K562 (cell line): ENCODE measurements at regions not wholly inside any gene's neighbourhood (a gene's known extent, or its start where the extent isn't known, plus 50 kb on each side); places are given as distances from the start of the nearest gene placed in this dataset.
A peak's percentile ranks its signal among the peaks of the same experiment; 100 is the strongest.

Source experiments
- ADNP ChIP-seq: fragments of 200-800 bp; sonication (Bioruptor generic); IDR thresholded peaks from 2 replicates; pipeline ENCODE4 v1.6.1; 2016; ENCODE audit warnings: missing genetic modification characterization, missing compliant biosample characterization
- ASH1L ChIP-seq: fragments of 450-650 bp; IDR thresholded peaks from 2 replicates; pipeline ENCODE4 v1.6.1; 2018; ENCODE audit warnings: borderline replicate concordance, mild to moderate bottlenecking, low read depth; ENCODE audit not compliant: partially characterized antibody
- BDP1 ChIP-seq: IDR thresholded peaks from 3 replicates; pipeline ENCODE4 v1.6.1; 2011; ENCODE audit not compliant: insufficient read length, insufficient read depth
- DMBX1 ChIP-seq: fragments of 250-450 bp; sonication (Bioruptor Pico); IDR thresholded peaks from 2 replicates; pipeline ENCODE4 v1.8.0; 2022; ENCODE audit warnings: inconsistent platforms, mild to moderate bottlenecking, moderate library complexity, borderline replicate concordance
- KDM4B ChIP-seq, 2 experiments: fragments of 450-650 bp in 1 of 2; sonication (generic) in 1 of 2; IDR thresholded peaks; 2 replicates each; pipeline ENCODE4 v1.6.1; 2016 to 2017; ENCODE audit warnings: borderline replicate concordance in 2 of 2, antibody characterized with exemption in 1 of 2, low read depth in 1 of 2, mild to moderate bottlenecking in 1 of 2
- KLF16 ChIP-seq: IDR thresholded peaks from 2 replicates; pipeline ENCODE4 v1.6.1; 2016; ENCODE audit warnings: antibody characterized with exemption
- MAFK ChIP-seq: IDR thresholded peaks from 2 replicates; pipeline ENCODE4 v1.6.1; 2011; ENCODE audit warnings: low read length, improper control_type of control experiment
- SMAD2 ChIP-seq: fragments of 150-350 bp; IDR thresholded peaks from 2 replicates; pipeline ENCODE4 v1.6.1; 2014; ENCODE audit warnings: low read depth, mild to moderate bottlenecking, low read length
- ZKSCAN3 ChIP-seq: fragments of 250-450 bp; sonication (Bioruptor Pico); IDR thresholded peaks from 2 replicates; pipeline ENCODE4 v1.4.0; 2020
- ZNF175 ChIP-seq: fragments of 200-800 bp; sonication (Bioruptor generic); IDR thresholded peaks from 2 replicates; pipeline ENCODE4 v1.6.1; 2016; ENCODE audit warnings: low read depth, mild to moderate bottlenecking, missing genetic modification characterization, missing compliant biosample characterization
- ZNF239 ChIP-seq: fragments of 250-450 bp; sonication (Bioruptor Pico); IDR thresholded peaks from 2 replicates; pipeline ENCODE4 v1.4.0; 2020; ENCODE audit warnings: mild to moderate bottlenecking
- TF ChIP-seq, protein P1 (sequence below), 2 experiments: IDR thresholded peaks; 2 replicates each; pipeline ENCODE4 v1.6.1; 2011; ENCODE audit warnings: borderline replicate concordance in 1 of 2, control low read depth in 1 of 2, low read depth in 1 of 2, low read length in 1 of 2, mild to moderate bottlenecking in 1 of 2, mixed read lengths in 1 of 2, moderate library complexity in 1 of 2; ENCODE audit not compliant: insufficient read depth in 1 of 2, insufficient read length in 1 of 2, poor library complexity in 1 of 2, severe bottlenecking in 1 of 2; ENCODE audit errors: extremely low read depth in 1 of 2
- TF ChIP-seq, protein P2 (sequence below): sonication (generic); formaldehyde crosslinking; IDR thresholded peaks from 2 replicates; pipeline ENCODE4 v1.8.0; 2022; ENCODE audit warnings: mild to moderate bottlenecking, low read depth, missing genetic modification reagents
- TF ChIP-seq, protein P3 (sequence below), 2 experiments: fragments of 450-650 bp in 1 of 2; sonication (generic) in 1 of 2; formaldehyde crosslinking in 1 of 2; IDR thresholded peaks in 1 of 2; conservative IDR thresholded peaks in 1 of 2; 2 replicates each; pipeline versions ENCODE4 v1.6.1 to v1.8.1; 2016 to 2023; ENCODE audit warnings: mild to moderate bottlenecking in 2 of 2, moderate library complexity in 2 of 2, inconsistent platforms in 1 of 2, missing genetic modification reagents in 1 of 2
- TF ChIP-seq, protein P4 (sequence below), 2 experiments: fragments of 450-650 bp; formaldehyde crosslinking in 1 of 2; IDR thresholded peaks; 2 replicates each; pipeline versions ENCODE4 v1.4.0 to v1.6.1; 2014 to 2020; ENCODE audit warnings: mild to moderate bottlenecking in 2 of 2, borderline replicate concordance in 1 of 2, low read depth in 1 of 2

DNA sequence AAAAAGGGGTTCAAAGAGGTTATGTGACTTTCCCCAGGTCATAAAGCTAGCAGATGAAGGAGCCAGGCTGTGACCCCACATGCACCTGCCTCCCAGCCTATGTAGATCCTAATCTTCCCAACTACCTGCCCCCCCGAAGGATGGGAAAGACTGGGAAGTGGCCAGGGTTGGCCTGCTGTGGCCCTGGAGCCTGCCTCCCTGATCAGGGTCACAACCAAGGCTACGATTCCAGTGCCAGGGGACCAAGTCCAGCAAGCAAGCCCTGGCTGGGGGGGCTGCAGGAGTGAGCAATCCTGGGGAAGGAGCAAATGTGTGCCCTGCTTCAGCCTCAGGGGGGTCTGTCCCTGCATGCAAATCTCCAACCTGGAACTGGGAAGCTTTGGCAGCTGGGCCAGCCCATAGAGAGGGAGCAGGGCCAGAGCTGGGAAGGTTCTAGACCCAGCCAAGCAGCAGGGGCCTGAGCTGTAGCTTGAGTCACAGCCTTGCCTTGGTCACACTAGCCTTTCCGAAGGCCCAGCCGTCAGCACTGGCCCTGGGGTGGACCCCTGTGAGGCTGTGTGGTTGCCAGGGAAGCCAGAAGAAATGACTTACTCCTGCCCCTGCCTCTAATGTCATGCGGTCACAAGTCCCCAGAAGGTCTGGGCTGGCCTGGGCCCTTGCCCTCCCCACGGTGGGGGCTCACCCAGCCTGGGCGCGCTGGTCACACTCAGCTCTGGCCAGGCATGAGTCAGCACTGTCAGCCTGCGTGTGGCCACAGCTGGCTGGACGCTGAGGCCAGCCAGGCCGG lies 96.4 kb upstream of the ZMIZ1 start (continued):
- TF ChIP-seq, protein P1, sequence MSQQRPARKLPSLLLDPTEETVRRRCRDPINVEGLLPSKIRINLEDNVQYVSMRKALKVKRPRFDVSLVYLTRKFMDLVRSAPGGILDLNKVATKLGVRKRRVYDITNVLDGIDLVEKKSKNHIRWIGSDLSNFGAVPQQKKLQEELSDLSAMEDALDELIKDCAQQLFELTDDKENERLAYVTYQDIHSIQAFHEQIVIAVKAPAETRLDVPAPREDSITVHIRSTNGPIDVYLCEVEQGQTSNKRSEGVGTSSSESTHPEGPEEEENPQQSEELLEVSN (IDR thresholded peaks at IDR 0.05; ENCODE audit: borderline replicate concordance in 1 of 2, extremely low read depth in 1 of 2, insufficient read depth in 1 of 2, insufficient read length in 1 of 2, low read depth in 1 of 2, low read length in 1 of 2, poor library complexity in 1 of 2, severe bottlenecking in 1 of 2) = peak in 1 of 2 experiments; percentile 32
- no peak for TF ChIP-seq KDM4B (IDR thresholded peaks at IDR 0.05; ENCODE audit: borderline replicate concordance in 2 of 2, low read depth in 1 of 2)
- TF ChIP-seq, protein P2, sequence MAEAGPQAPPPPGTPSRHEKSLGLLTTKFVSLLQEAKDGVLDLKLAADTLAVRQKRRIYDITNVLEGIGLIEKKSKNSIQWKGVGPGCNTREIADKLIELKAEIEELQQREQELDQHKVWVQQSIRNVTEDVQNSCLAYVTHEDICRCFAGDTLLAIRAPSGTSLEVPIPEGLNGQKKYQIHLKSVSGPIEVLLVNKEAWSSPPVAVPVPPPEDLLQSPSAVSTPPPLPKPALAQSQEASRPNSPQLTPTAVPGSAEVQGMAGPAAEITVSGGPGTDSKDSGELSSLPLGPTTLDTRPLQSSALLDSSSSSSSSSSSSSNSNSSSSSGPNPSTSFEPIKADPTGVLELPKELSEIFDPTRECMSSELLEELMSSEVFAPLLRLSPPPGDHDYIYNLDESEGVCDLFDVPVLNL = no peak
- TF ChIP-seq, protein P3, sequence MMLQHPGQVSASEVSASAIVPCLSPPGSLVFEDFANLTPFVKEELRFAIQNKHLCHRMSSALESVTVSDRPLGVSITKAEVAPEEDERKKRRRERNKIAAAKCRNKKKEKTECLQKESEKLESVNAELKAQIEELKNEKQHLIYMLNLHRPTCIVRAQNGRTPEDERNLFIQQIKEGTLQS (IDR thresholded peaks at IDR 0.05) = peak; percentile 87
- TF ChIP-seq, protein P3 (CRISPR knock-in tag; conservative IDR thresholded peaks at IDR 0.05) = no peak; the same call in 1 of the 2 replicates
- TF ChIP-seq ZNF175 (CRISPR knock-in tag) = peak; percentile 91
- no peak for TF ChIP-seq ASH1L
- no peak for TF ChIP-seq ZKSCAN3 (CRISPR knock-in tag)
- TF ChIP-seq BDP1 = no peak
- TF ChIP-seq, protein P4, sequence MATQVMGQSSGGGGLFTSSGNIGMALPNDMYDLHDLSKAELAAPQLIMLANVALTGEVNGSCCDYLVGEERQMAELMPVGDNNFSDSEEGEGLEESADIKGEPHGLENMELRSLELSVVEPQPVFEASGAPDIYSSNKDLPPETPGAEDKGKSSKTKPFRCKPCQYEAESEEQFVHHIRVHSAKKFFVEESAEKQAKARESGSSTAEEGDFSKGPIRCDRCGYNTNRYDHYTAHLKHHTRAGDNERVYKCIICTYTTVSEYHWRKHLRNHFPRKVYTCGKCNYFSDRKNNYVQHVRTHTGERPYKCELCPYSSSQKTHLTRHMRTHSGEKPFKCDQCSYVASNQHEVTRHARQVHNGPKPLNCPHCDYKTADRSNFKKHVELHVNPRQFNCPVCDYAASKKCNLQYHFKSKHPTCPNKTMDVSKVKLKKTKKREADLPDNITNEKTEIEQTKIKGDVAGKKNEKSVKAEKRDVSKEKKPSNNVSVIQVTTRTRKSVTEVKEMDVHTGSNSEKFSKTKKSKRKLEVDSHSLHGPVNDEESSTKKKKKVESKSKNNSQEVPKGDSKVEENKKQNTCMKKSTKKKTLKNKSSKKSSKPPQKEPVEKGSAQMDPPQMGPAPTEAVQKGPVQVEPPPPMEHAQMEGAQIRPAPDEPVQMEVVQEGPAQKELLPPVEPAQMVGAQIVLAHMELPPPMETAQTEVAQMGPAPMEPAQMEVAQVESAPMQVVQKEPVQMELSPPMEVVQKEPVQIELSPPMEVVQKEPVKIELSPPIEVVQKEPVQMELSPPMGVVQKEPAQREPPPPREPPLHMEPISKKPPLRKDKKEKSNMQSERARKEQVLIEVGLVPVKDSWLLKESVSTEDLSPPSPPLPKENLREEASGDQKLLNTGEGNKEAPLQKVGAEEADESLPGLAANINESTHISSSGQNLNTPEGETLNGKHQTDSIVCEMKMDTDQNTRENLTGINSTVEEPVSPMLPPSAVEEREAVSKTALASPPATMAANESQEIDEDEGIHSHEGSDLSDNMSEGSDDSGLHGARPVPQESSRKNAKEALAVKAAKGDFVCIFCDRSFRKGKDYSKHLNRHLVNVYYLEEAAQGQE (IDR thresholded peaks at IDR 0.05; ENCODE audit: borderline replicate concordance) = peak; percentile 50
- TF ChIP-seq, protein P4 (CRISPR knock-in tag; IDR thresholded peaks at IDR 0.05; ENCODE audit: low read depth) = no peak; the same call in 1 of the 2 replicates
- peak; percentile 55 for TF ChIP-seq ZNF239 (CRISPR knock-in tag)
- no peak for TF ChIP-seq KLF16
- no peak for TF ChIP-seq SMAD2
- peak; percentile 88 for TF ChIP-seq DMBX1 (CRISPR knock-in tag)
- peak; percentile 84 for TF ChIP-seq MAFK
- TF ChIP-seq ADNP (tag) = no peak
